ENCODE measurements at regions not wholly inside any gene's neighbourhood (a gene's known extent, or its start where the extent isn't known, plus 50 kb on each side); places are given as distances from the start of the nearest gene placed in this dataset.

DNA sequence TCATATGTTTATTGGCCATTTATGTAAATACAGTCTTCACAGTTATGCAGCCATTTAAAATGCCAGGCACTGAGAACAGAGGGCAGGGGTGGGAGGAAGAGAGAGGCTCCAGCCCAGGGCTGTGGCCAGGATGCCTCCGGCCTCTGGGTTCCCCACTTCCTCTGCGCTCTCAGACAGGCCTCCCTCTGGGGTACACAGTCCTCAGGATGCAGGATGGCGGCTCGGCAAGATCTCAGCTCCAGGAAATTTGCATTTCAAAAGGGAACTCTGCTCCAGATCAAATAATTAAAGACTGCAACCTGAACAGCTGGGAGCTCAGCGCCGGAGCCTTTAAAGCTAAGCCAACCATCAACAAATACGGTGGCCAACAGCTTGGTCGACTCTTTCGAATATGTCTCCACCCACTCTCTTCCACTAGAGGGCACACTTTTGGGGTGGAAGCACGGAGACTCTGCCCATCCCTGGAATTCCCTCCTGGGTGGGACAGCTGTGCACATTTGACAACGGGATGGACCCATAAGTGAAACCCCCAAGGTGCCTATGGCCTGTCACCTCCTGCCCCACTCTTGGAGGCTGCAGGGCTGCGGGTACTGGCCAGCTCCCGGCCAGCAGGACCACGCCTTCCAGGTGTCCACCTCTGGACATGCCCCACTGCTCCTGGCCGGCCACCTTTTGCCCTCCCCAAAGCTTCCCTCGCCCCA lies 1044.7 kb downstream of the BRD1 start:
- TF ChIP-seq, protein P1, sequence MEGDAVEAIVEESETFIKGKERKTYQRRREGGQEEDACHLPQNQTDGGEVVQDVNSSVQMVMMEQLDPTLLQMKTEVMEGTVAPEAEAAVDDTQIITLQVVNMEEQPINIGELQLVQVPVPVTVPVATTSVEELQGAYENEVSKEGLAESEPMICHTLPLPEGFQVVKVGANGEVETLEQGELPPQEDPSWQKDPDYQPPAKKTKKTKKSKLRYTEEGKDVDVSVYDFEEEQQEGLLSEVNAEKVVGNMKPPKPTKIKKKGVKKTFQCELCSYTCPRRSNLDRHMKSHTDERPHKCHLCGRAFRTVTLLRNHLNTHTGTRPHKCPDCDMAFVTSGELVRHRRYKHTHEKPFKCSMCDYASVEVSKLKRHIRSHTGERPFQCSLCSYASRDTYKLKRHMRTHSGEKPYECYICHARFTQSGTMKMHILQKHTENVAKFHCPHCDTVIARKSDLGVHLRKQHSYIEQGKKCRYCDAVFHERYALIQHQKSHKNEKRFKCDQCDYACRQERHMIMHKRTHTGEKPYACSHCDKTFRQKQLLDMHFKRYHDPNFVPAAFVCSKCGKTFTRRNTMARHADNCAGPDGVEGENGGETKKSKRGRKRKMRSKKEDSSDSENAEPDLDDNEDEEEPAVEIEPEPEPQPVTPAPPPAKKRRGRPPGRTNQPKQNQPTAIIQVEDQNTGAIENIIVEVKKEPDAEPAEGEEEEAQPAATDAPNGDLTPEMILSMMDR (IDR thresholded peaks at IDR 0.05; ENCODE audit: insufficient read depth, missing control alignments) = no peak
- no peak for DNase-seq (ENCODE audit: insufficient read length, low spot score)
- no peak for FAIRE-seq

DNA sequence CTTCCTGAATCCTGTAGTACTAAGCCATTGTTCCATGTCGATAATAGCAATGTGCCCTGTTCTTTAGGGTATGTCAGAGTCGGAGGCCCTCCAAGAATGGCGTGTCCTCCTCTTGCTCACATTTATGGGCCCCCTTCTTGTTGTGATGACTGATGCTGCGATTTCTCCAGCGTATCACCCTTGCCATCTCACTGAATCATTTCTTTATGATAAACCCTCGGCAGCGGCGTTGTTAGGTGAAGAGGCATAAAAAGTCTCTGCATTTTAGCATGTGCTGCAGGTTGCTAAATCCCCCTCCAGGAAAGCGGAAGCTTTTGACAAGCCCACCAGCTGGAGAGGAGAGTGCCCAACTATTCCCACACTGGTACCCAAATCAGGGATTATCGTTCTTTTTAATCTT lies 1045.3 kb downstream of the BRD1 start:
- DNase-seq (ENCODE audit: insufficient read length, low spot score) = no peak
- TF ChIP-seq, protein P1 (IDR thresholded peaks at IDR 0.05; ENCODE audit: insufficient read depth, missing control alignments) = no peak
- no peak for FAIRE-seq

DNA sequence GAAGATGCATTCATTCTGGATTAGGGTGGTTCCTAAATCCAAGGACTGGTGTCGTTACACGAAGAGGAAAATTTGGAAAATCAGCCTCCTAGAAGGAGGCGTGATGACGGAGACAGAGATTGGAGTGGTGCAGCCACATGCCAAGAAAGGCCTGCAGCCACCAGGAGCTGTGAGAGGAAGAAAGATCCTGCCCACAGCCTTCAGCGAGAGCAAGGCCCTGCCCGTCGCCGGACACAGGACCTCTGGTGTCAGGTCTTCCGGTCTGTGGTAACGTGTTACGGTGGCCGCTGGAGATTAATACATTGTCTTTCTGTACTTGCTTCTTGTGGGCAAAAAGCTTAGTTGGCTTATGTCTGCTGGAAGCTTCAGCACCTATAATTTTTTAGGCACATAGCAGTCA lies 1045.8 kb downstream of the BRD1 start:
- TF ChIP-seq, protein P1 (IDR thresholded peaks at IDR 0.05; ENCODE audit: insufficient read depth, missing control alignments) = no peak
- DNase-seq (ENCODE audit: insufficient read length, low spot score) (no peak), FAIRE-seq (no peak)

DNA sequence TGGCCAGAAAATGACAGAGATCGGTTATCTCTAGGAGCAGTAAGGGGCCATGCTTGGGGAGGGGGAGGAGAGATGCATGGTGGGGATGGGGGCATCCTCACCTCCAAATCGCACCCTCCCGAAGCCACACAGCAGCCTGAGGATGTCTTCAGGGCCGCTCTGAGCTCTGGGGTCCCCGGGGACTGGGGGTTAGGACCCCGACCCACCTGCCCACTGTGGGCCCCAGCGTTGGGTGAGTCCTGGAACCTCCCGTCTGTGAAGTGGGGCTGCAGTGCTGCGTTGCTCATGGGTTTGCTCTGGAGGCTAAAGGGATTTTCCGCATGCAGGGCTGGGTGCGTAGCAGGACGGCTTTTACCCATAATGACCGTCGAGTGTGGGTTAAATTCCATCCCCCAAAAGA lies 1046.3 kb downstream of the BRD1 start:
- TF ChIP-seq, protein P1 (IDR thresholded peaks at IDR 0.05; ENCODE audit: insufficient read depth, missing control alignments) = no peak
- no peak for DNase-seq (ENCODE audit: insufficient read length, low spot score)
- no peak for FAIRE-seq

DNA sequence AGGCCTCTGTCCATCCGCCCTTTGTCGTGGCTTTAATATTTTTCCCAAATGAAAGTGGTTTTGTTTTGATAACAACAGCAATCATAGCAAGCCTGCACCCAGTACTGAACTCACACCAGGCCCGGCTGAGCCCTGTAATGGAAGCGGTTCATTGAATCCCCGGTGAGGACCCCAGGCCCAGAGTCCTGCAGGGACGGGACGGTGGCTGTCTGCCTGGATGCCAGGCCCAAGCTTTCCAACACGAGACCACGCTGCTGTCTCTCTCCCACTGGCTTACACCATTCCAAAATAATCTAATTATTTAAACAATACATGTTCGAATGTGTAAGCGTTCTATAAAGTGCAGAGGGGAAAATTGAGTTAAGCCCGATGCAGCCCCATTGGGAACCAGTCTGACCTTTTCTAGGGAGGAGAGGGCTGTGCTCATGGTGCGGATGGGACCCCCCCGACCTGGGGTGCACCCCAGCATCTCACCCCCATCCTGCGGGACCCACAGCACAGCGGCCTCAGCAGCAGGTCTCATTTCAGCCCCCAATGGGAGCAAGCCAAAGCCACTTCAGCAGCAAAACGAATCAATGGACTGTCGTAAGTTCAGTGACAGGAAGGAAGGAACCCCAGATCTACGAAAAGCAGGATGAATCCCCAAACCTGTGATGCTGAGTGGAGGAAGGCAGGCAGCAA lies 1046.9 kb downstream of the BRD1 start:
- DNase-seq (ENCODE audit: insufficient read length, low spot score) (no peak), FAIRE-seq (no peak)
- TF ChIP-seq, protein P1 (IDR thresholded peaks at IDR 0.05; ENCODE audit: insufficient read depth, missing control alignments) = no peak

DNA sequence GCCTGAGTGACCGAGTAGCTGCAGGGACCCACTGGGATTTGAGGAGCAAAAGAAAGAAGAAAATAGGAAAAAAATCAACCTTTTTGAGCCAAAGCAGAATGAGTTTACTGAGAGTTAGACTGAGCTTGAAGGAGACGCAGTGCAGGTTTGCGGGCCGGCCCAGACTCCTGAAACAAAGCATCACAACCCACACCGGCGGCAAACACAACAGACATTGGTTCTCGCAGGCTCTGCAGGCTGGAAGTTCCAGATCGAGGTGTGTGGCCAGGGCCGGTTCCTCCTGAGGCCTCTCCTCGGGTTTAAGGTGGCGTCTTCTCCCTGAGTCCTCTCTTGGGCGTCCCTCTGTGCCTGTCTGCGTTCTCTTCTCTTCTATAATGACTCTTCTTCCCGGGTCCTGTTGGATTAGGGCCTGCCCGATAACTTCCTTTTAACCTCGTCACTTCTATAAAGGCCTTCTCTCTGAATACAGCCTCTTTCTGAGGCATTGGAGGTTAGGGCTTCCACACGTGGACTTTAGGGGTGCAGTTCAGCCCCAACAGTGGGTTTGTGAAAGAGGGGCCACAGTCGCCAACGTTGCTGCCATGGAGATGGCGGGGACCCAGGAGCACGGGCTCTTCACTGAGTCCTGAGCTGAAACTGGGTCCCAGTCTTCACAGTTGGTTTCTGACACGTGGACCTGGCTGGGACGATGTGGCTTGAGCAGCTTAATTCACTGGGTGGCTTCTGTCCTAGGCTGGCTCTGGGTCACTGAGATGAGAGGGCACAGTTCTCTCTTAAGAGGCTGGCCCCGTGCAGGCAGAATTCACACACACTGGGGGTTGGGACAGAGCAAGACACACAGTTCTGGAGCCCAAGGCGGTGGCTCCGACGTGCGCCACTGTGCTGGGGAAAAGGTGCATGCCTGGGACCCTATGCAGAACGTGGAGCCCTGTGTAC lies 1047.7 kb downstream of the BRD1 start:
- FAIRE-seq (no peak), DNase-seq (ENCODE audit: insufficient read length, low spot score) (no peak)
- TF ChIP-seq, protein P1 (IDR thresholded peaks at IDR 0.05; ENCODE audit: insufficient read depth, missing control alignments) = no peak

Data from D721Med (cell line).